Muscle layer of colon (tissue), 2 donors: ENCODE measurements at regions not wholly inside any gene's neighbourhood (a gene's known extent, or its start where the extent isn't known, plus 50 kb on each side); places are given as distances from the start of the nearest gene placed in this dataset.

Source experiments
- H3K27ac ChIP-seq: one replicate; pipeline ENCODE4 v1.7.0; 2013; ENCODE audit warnings: low read depth, mild to moderate bottlenecking, low read length, moderate library complexity
- H3K27me3 ChIP-seq, 2 donors: one replicate each; pipeline ENCODE4 v1.7.0; 2013; ENCODE audit warnings: low read length in 2 of 2, mild to moderate bottlenecking in 2 of 2; ENCODE audit not compliant: insufficient read depth in 2 of 2, control insufficient read depth in 1 of 2
- H3K36me3 ChIP-seq: one replicate; pipeline ENCODE4 v1.7.0; 2013; ENCODE audit warnings: mild to moderate bottlenecking, low read length; ENCODE audit not compliant: insufficient read depth
- H3K4me1 ChIP-seq: one replicate; pipeline ENCODE4 v1.7.0; 2013; ENCODE audit warnings: mild to moderate bottlenecking, low read length; ENCODE audit not compliant: insufficient read depth
- H3K4me3 ChIP-seq, 2 donors: one replicate each; pipeline ENCODE4 v1.7.0; 2013; ENCODE audit warnings: low read length in 2 of 2, low read depth in 1 of 2, mild to moderate bottlenecking in 1 of 2, moderate library complexity in 1 of 2
- H3K9ac ChIP-seq: one replicate; pipeline ENCODE4 v1.7.0; 2013; ENCODE audit warnings: low read length
- H3K9me3 ChIP-seq: one replicate; pipeline ENCODE4 v1.7.0; 2013; ENCODE audit warnings: mild to moderate bottlenecking, low read length
- donor health status: abdominal sarcoma.
- donor health status: Adenocarcinoma of cecum.

DNA sequence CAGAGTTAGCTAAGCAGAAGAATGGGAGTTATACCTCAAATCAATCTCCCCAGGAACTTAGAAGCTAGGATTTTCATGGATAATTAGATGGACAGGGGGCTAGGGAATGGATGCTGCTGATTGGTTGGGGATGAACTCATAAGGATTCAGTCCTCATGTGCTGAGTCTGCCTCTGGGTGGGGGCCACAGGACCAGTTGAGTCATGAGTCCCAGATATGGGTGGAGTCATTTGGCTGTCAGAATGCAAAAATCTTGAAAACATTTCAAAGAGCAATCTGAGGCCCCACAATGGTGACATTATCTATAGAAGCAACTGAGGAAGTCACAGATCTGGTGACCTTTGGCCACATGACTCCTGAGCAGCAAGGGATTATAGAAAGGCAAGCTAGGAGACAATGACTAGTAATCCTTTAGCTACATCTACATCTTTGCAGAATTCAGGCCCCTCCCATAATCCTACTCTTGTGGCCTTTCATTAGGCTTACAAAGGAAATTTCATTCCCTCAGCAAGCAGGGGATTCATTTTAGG, 82.6 kb upstream of the CCL2 start:
- Histone ChIP-seq H3K27ac (no peak overlapping the region), H3K27me3 (peaks cover 0 to 3% of the 10 kb centered on the region in 2 donors), H3K4me1 (peaks cover 7% of the 10 kb centered on the region), H3K36me3 (no peaks in the 10 kb centered on the region), H3K9me3 (no peaks in the 10 kb centered on the region), H3K9ac (no peak overlapping the region), H3K4me3 (no peak overlapping the region)

DNA sequence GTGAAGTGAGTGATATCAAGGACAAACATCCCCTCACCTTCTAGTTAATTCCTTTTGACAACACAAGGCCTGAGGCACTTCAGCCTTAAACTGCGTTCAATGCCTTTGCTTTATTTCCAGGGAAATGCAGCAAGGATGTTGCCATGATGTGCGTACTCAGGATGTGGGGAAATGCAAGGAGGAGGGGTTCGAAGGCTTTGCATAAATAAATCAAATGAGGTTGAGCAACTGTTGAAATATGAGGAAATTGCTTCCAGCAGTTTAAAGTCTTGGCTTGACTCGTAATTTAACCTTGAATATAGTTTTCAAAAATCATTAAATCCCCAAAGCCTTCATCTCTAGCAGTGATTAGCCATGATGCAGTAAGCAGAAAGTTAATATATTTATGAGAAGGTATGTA, 81.8 kb upstream of the CCL2 start:
- H3K27ac ChIP-seq, result no peak overlapping the region
- no peak overlapping the region for H3K4me3 ChIP-seq
- no peak overlapping the region for H3K9ac ChIP-seq
- H3K4me1 ChIP-seq, result peaks cover 8% of the 10 kb centered on the region
- H3K36me3 ChIP-seq, result no peaks in the 10 kb centered on the region
- no peaks in the 10 kb centered on the region for H3K9me3 ChIP-seq
- H3K27me3 ChIP-seq, result peaks cover 0 to 3% of the 10 kb centered on the region in 2 donors

DNA sequence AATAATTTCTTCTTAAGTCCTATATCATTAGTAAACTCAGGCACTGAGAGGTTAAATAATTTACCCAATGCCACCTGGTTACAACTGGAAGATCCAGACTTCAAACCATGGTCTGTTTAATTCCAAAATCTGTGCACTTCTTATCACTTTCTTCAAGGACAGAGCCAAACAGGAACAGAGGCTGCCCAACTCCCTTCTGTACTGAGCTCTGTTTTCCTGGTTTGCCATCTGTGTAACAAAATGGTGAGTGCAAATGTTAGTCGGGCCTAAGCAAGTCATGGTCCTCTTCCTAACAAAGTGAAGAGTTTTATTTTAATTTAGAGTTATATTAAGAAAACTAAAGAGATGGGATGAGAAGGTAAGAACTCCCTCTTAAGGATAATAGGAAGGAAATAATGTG, 80.6 kb upstream of the CCL2 start:
- Histone ChIP-seq H3K4me1 (peaks cover 8% of the 10 kb centered on the region), H3K9me3 (no peaks in the 10 kb centered on the region), H3K9ac (no peak overlapping the region), H3K4me3 (no peak overlapping the region), H3K36me3 (no peaks in the 10 kb centered on the region), H3K27me3 (peaks cover 0 to 3% of the 10 kb centered on the region in 2 donors), H3K27ac (no peak overlapping the region)

DNA sequence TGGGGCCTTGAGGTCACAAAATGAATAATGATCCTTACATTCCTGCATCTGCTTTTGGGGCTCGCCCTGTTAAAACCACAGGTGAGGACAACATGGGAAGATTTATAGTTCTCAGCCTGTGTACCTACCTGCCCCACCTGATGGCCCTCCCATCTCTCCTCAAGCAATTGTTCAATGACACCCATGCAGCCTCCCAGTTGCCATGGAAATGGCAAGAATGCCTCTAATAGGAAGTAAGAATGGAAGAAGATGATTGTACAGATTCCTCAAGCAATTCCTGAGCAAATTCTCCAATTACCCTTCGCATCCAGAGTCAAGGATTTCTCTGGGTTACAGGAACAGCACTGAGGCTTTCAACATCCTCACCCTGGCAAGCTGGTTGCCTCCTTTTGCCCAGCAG, 78.6 kb upstream of the CCL2 start:
- Histone ChIP-seq H3K9me3 (no peaks in the 10 kb centered on the region), H3K9ac (no peak overlapping the region), H3K4me3 (no peak overlapping the region), H3K36me3 (no peaks in the 10 kb centered on the region), H3K4me1 (peaks cover 8% of the 10 kb centered on the region), H3K27me3 (peaks cover 0 to 3% of the 10 kb centered on the region in 2 donors), H3K27ac (no peak overlapping the region)

DNA sequence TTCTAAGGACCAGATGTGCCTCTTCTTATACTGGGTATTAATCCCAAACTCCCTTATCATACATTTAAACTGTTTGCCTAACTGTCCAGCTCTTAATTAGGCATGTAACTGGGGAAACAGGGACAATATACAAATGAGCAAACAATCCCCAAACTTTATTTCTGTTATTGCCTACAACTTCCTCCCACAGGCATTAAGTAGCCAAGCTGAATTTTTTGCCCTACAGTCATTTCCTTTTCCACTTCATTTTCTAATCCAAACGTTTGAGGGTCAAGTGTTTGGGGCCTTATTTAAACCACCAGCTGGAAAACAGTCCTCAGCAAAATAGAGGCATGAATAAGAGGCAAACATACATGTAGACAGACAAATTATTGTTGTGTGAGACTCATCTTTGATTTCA, 77.4 kb upstream of the CCL2 start:
- Histone ChIP-seq H3K27ac (no peak overlapping the region), H3K4me1 (peaks cover 8% of the 10 kb centered on the region), H3K27me3 (no peaks in the 10 kb centered on the region), H3K36me3 (no peaks in the 10 kb centered on the region), H3K9ac (no peak overlapping the region), H3K9me3 (no peaks in the 10 kb centered on the region), H3K4me3 (no peak overlapping the region)

DNA sequence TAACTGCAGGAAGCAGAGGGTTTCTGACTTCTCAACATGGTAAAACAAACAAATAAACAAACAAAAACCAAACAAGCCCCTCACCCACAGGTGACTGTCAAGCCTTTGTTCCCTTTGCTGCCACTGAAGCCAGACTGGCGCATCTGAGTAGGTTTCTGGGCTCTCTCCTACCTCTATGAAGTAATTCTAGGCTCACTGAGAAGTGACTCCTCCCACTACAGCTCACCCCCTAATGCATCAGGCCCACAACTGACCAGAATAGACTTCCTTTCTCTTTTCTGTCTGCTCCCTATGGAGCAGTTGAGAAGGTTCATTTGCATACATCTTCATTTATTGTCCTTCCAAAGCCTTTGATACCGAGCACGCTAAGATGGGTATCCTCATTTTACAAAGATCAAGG, 77.0 kb upstream of the CCL2 start:
- Histone ChIP-seq H3K9ac (no peak overlapping the region), H3K27me3 (no peaks in the 10 kb centered on the region), H3K9me3 (no peaks in the 10 kb centered on the region), H3K36me3 (no peaks in the 10 kb centered on the region), H3K4me3 (no peak overlapping the region), H3K4me1 (peaks cover 8% of the 10 kb centered on the region), H3K27ac (no peak overlapping the region)

DNA sequence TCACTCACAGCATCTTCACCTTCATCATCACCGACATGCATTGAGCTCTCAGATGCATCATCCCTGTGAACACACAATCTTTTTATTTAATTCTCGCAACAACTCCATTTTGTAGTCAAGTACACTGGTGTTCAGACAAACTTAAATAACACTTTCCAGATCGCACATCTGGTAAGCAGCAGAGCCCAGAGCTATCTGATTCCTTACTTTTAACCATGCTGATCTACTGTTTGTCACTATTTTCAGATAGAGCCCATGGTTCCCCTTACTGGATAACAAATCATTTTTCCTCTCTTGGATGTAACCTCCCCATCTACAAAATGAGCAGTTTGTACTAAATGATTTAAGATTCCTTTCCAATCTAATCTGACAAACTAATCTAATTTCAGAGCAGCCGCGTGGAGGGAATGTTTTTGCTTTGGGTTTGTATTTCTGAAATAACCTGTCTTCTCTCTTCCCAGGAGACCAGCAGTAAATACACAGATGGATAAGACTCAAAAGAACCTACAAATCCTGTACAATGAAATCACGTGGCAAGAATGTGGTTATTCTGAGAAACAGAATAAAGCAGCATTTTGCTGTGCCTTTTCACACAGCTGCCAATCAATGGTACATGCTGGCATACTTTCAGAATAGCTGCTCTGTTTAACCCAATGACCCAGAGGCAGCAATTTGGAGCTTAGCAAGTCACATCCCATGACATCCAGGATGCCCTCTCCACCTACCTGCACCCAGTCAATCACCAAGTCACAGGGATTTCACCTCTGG, 72.9 kb upstream of the CCL2 start:
- Histone ChIP-seq H3K27me3 (no peaks in the 10 kb centered on the region), H3K9me3 (no peaks in the 10 kb centered on the region), H3K4me1 (peaks cover 3% of the 10 kb centered on the region), H3K27ac (no peak overlapping the region), H3K36me3 (no peaks in the 10 kb centered on the region), H3K9ac (no peak overlapping the region), H3K4me3 (no peak overlapping the region)

DNA sequence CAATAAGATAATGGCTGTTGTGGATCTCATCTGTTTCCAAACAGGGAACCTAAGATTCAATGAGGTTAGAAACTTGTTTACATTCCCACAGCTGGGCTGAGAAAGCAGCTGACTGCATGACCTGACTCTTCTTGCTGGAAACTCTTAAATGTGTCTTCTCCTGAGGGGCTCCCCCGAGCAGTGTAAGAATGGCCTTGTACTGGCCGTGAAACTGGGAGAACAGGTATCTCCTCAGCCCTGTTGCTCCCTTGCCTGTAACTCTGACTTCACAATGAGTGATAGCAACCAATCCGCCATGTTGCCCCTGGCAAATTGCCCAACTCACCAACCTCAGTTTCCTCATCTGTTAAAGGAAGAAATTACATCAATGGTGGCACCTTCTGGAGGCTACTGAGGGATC, 59.1 kb upstream of the CCL2 start:
- Histone ChIP-seq H3K36me3 (no peaks in the 10 kb centered on the region), H3K9ac (no peak overlapping the region), H3K9me3 (peaks cover 6% of the 10 kb centered on the region), H3K4me3 (no peak overlapping the region), H3K27ac (no peak overlapping the region), H3K4me1 (peaks cover 4% of the 10 kb centered on the region), H3K27me3 (no peaks in the 10 kb centered on the region)

DNA sequence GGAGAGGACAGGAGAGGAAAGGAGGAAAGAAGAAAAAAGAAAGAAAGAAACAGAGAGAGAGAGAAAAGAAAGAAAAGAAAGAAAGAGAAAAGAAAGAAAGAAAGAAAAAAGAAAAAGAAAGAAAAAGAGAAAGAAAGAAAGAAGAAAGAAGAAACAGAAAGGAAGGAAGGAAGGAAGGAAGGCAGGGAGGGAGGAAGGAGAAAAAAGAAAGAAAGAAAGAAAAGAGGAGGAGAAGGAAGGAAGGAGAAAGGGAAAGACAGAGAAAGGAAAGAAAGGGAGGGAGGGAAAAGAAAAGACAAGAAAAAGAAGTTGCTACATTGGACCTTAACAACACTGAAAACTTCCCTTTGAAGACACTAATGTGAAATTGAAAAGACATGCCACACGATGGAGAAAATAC, 56.6 kb upstream of the CCL2 start:
- Histone ChIP-seq H3K4me1 (peaks cover 4% of the 10 kb centered on the region), H3K9me3 (peaks cover 6% of the 10 kb centered on the region), H3K4me3 (no peak overlapping the region), H3K9ac (no peak overlapping the region), H3K36me3 (no peaks in the 10 kb centered on the region), H3K27me3 (no peaks in the 10 kb centered on the region), H3K27ac (no peak overlapping the region)

DNA sequence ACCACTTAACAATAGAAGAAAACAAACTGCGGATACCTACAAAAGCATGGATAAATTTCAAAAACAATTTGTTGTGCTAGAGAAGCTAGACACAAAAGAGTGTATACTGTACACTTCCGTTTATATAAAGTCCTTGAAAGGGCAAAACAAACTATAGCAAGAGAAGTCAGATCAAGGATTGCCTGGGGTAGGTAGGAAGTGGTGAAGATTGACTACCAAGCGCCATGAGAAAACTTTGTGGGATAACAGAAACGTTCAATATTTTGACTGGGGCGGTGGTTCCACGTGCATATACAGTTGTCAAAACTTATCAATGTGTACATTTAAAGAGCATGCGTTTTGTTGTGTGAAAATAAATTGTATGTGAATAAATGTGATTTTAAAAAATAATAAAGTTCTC, 55.6 kb upstream of the CCL2 start:
- no peak overlapping the region for H3K27ac ChIP-seq

DNA sequence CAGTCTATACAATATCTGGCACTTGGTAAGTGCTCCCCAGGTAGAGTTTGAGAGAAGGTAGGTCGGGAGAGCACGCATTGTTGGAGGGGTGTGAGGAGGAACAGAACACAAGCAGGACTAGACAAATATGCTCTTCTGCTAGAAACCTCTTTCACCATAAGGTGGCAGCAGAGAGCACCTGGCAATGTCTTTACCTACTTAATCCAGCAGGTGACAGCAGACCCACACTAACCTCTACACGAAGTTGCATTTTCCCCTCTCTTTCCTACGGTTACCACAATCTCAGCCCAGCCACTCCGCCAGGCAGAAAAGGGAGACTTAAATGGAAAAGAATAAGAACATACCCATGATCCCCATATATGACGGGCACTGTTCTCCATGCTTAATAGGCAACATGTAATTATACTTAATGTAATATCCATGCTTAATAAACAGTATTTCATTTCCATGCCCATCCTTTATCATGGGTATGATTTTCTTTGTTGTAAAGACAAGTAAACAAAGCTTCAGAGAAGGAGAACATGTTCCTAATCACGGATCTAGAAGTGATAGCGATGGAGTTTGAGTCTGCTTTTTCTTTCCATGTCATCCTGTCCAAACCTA, 55.1 kb upstream of the CCL2 start:
- H3K9me3 ChIP-seq, result peaks cover 6% of the 10 kb centered on the region
- peaks cover 4% of the 10 kb centered on the region for H3K4me1 ChIP-seq
- H3K27ac ChIP-seq, result no peak overlapping the region
- H3K27me3 ChIP-seq, result no peaks in the 10 kb centered on the region
- no peaks in the 10 kb centered on the region for H3K36me3 ChIP-seq
- H3K4me3 ChIP-seq, result peak overlapping the region in 1 of 2 donors; percentile 28
- no peak overlapping the region for H3K9ac ChIP-seq

More for the DNA sequence above, 55.6 kb upstream of the CCL2 start:
- no peaks in the 10 kb centered on the region for H3K36me3 ChIP-seq
- H3K4me3 ChIP-seq, result no peak overlapping the region
- H3K27me3 ChIP-seq, result no peaks in the 10 kb centered on the region
- H3K9me3 ChIP-seq, result peaks cover 6% of the 10 kb centered on the region
- peaks cover 4% of the 10 kb centered on the region for H3K4me1 ChIP-seq
- H3K9ac ChIP-seq, result no peak overlapping the region

DNA sequence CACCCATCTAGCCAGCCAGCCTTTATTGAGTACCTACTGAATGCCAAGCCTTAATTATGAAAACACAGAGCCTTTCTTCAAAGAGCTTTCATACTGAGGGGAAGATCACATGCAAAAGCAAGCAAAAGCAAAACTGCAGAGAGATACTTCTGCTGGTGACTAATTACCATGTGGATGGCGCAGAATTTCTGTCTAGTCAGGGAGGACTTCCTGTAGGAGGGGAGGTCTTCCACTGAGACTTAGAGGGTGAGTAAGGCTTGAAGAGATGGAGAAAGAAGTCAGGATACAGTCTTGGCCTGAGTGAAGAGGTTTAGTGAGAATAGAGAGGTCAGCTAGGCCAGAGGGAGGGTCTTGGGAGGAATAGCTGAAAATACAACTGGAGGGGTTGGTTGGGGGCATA, 53.9 kb upstream of the CCL2 start:
- H3K36me3 ChIP-seq, result no peaks in the 10 kb centered on the region
- H3K27ac ChIP-seq, result no peak overlapping the region
- no peak overlapping the region for H3K9ac ChIP-seq
- peaks cover 6% of the 10 kb centered on the region for H3K9me3 ChIP-seq
- H3K4me3 ChIP-seq, result no peak overlapping the region
- no peaks in the 10 kb centered on the region for H3K27me3 ChIP-seq
- H3K4me1 ChIP-seq, result peaks cover 4% of the 10 kb centered on the region
